NOMO-1 treated with dmso at 0.1 percent for 144 hours (cell line): ENCODE measurements at regions not wholly inside any gene's neighbourhood (a gene's known extent, or its start where the extent isn't known, plus 50 kb on each side); places are given as distances from the start of the nearest gene placed in this dataset.

Source experiments
- DNase-seq: peaks from one replicate; lab custom pipeline; 2025; ENCODE audit not compliant: unreplicated experiment; lab: John Stamatoyannopoulos, UW

GRCh38 chr4:162945713-162946112 is 221.0 kb downstream of the NAF1 start:
- DNase-seq = no peak

GRCh38 chr4:162943263-162943662 is 223.4 kb downstream of the NAF1 start:
- no peak for DNase-seq

DNA sequence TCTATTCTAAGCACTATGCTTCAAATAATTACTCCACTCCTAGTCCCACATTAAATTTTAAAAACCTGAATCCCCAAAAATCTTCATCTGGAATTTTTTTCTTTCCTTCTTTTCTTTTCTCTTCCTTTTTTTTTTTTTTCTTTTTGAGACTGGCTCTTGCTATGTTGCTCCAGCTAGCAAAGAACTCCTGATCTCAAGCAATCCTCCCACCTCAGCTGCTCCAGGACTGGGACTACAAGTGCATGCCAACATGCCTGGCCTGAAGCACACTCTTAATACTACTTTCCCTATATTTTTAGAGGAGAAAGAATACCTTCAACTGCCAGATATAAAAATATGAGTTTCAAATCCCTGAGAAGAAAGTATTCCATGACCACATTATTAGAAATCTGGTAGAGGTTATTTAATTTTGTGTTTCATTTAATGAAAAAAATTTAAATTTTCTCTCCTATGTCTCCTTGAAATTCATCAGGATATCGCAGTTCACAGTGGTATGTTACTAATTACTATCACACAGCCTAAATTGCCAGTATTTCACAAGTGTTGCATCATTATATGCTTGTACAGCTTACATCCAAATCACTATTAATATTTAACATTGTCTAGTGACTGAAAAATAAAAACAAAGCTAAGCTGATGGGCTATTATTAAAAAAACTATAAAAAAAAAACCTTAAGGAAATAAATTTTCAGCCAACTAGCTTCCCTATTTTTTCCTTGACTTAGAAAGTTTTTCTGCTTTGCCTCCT is 227.8 kb downstream of the NAF1 start:
- no peak for DNase-seq

- no peak for DNase-seq
Measured at GRCh38 chr4:162935214-162935613, 231.5 kb downstream of the NAF1 start.

DNA sequence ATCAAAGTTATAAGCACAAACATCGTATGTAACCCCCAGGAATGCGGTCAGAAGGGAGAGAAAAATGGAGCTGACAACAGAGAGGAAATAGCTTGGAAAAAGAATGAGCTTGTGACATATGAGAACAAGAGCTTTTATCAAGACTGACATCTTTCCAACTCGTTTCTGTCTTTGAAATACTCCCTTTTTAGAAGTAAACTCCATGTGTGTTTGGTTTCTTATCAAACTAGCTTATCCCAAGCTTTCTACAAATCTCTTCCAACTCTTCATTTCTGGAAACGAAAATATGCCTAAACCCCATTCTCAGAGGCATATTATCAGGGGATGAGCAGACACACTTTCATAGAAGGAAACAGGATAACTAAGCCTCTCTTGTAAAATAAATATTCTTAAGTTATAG is 235.4 kb downstream of the NAF1 start:
- DNase-seq = no peak

GRCh38 chr4:162921178-162921785 is 245.4 kb downstream of the NAF1 start:
- no peak for DNase-seq

- DNase-seq = no peak
Measured at GRCh38 chr4:162920649-162921048, 246.0 kb downstream of the NAF1 start.

DNA sequence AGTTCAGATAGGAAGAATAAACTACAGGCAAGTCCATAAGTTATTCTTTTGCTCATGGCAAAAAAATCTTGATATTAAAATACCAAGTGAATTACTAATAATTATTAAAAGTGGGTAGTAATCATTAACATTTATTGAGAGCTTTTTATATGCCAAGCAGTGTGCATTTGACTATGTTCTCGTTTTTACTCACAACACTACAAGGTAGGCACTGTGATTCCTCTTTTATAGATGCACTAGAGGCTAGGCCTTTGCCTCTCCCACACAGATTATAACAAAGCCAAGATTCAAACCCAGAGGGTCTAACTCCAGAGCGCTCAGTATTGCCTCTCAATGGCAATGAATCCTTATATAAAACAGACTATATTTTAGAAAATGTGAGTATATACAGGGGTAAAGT is 254.2 kb downstream of the NAF1 start:
- no peak for DNase-seq

GRCh38 chr4:162911349-162911748 is 255.3 kb downstream of the NAF1 start:
- no peak for DNase-seq

GRCh38 chr4:162909952-162910351 is 256.7 kb downstream of the NAF1 start:
- DNase-seq = peak; percentile 74

DNA sequence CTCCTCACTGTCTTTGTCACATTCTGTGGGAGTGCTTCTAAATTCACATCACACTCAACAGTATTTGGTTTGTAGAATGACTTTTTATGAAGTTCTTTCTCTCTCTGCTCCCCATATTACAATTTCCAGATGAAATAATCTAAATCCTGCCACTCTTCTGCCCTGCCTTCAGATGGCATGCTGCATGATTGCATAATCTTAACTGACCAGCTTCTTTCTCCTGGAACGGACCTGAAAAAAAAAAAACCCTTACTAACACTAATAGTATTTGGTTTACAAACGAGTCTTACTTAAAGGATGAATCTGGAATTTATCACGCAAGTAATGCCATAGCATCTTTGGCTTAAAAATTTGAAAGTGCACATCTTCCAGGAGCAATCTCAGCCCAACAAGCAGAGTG is 272.3 kb downstream of the NAF1 start:
- no peak for DNase-seq

- peak; percentile 71 for DNase-seq
Measured at GRCh38 chr4:162891788-162892707, 274.6 kb downstream of the NAF1 start.

DNA sequence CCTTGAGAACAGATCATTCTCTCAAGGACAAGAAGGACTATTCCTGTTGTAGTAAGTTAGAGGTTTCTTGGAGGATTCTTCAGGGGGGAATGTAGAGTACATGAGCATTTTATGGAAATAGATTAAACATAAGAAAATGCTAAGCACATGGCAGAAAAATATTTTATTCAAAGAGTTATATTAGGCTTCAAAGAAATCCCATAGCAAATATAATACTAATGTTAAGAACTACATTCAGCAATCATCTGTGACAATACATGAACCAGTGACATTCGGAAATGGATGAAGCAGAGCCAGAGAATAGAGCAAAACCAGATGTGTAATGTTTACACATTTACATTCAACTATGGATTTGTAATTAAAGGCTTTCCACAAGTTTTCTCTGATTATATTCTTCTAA is 288.6 kb downstream of the NAF1 start:
- no peak for DNase-seq

GRCh38 chr4:162874748-162875147 is 291.9 kb downstream of the NAF1 start:
- DNase-seq = no peak

- no peak for DNase-seq
Measured at GRCh38 chr4:162871990-162872389, 294.7 kb downstream of the NAF1 start.

DNA sequence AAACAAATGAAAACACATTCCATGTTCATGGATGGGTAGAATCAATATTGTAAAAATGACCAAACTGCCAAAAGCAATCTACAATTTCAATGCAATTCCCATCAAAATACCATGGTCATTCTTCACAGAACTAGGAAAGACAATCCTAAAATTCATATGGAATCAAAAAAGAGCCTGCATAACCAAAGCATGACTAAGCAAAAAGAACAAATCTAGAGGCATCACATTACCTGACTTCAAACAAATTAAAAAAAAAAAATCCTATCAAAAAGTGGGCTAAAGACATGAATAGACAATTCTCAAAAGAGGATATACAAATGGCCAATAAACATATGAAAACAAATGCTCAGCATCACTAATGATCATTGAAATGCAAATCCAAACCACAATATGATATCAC is 297.5 kb downstream of the NAF1 start:
- DNase-seq = no peak

DNA sequence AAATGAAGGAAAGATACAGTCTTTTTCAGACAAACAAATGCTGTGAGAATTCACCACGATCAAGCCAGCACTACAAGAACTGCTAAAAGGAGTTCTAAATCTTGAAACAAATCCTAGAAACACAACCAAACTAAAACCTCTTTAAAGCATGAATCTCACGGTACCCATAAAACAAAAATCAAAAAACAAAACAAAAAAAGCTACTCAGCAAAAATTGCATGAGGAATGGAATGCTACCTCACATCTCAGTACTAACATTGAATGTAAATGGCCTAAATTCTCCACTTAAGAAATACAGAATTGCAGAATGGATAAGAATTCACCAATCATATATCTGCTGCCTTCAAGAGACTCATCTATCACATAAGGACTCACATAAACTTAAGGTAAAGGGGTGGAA is 300.1 kb downstream of the NAF1 start:
- DNase-seq = no peak

GRCh38 chr4:162865102-162865501 is 301.6 kb downstream of the NAF1 start:
- DNase-seq = no peak

DNA sequence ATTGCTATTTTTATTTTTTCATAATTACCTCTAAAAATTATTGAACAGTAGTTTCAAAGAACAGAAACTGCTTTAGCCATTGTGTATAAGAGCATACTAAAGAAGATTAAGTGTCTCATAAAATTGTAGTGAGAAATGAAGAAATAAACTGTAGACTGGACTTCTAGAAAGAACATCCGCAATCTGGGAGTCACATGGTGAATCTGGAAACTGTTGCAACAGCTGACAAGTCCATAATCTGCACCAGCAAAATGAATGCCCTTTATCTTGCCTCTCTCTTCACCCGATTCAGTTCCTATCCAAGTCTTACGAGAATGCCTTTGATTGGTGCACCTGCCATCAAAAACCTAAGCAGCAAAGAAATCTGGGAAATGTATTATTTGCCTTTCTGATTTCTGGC is 312.9 kb downstream of the NAF1 start:
- peak; percentile 22 for DNase-seq

- DNase-seq = no peak
Measured at GRCh38 chr4:162852642-162853041, 314.0 kb downstream of the NAF1 start.

- peak; percentile 23 for DNase-seq
Measured at GRCh38 chr4:162851241-162851758, 315.4 kb downstream of the NAF1 start.

- no peak for DNase-seq
Measured at GRCh38 chr4:162849937-162850336, 316.8 kb downstream of the NAF1 start.
